ENCODE measurements at regions not wholly inside any gene's neighbourhood (a gene's known extent, or its start where the extent isn't known, plus 50 kb on each side); places are given as distances from the start of the nearest gene placed in this dataset.
"Not testable (repeated sequence)": the region's sequence is repeated elsewhere in the genome, so short reads cannot be mapped to it uniquely, and the experiment has no call there.

- no peak for DNase-seq (ENCODE audit: low read depth)
Observed at GRCh38 chr1:178643349-178643748, 81.7 kb upstream of the RALGPS2 start.

- no peak for DNase-seq (ENCODE audit: low read depth)
Observed at GRCh38 chr1:178643831-178644230, 81.2 kb upstream of the RALGPS2 start.

- DNase-seq (ENCODE audit: low read depth) = no peak
Observed at GRCh38 chr1:178644308-178645120, 80.5 kb upstream of the RALGPS2 start.

- no peak for DNase-seq (ENCODE audit: low read depth)
Observed at GRCh38 chr1:178645157-178645807, 79.8 kb upstream of the RALGPS2 start.

- DNase-seq (ENCODE audit: low read depth) = no peak
Observed at GRCh38 chr1:178645808-178646200, 79.2 kb upstream of the RALGPS2 start.

GRCh38 chr1:178646821-178647220 is 78.2 kb upstream of the RALGPS2 start:
- DNase-seq (ENCODE audit: low read depth) = no peak

- no peak for DNase-seq (ENCODE audit: low read depth)
Observed at GRCh38 chr1:178648151-178648550, 76.9 kb upstream of the RALGPS2 start.

- no peak for DNase-seq (ENCODE audit: low read depth)
Observed at GRCh38 chr1:178649582-178650350, 75.3 kb upstream of the RALGPS2 start.

GRCh38 chr1:178650934-178651511 is 74.0 kb upstream of the RALGPS2 start:
- DNase-seq (ENCODE audit: low read depth) = no peak

- no peak for DNase-seq (ENCODE audit: low read depth)
Observed at GRCh38 chr1:178651742-178652141, 73.3 kb upstream of the RALGPS2 start.

- peak; percentile 52 for DNase-seq (ENCODE audit: low read depth)
Observed at GRCh38 chr1:178652506-178653490, 72.2 kb upstream of the RALGPS2 start.

GRCh38 chr1:178659789-178660208 is 65.2 kb upstream of the RALGPS2 start:
- DNase-seq (ENCODE audit: low read depth) = no peak

GRCh38 chr1:178660461-178660860 is 64.6 kb upstream of the RALGPS2 start:
- no peak for DNase-seq (ENCODE audit: low read depth)

GRCh38 chr1:178664278-178664677 is 60.8 kb upstream of the RALGPS2 start:
- DNase-seq (ENCODE audit: low read depth) = no peak

- DNase-seq (ENCODE audit: low read depth) = no peak
Observed at GRCh38 chr1:178665579-178665978, 59.5 kb upstream of the RALGPS2 start.

GRCh38 chr1:178666891-178667290 is 58.2 kb upstream of the RALGPS2 start:
- not testable (repeated sequence) for DNase-seq (ENCODE audit: low read depth)

- no peak for DNase-seq (ENCODE audit: low read depth)
Observed at GRCh38 chr1:178672434-178672833, 52.6 kb upstream of the RALGPS2 start.

- DNase-seq (ENCODE audit: low read depth) = not testable (repeated sequence)
Observed at GRCh38 chr1:178674559-178674958, 50.5 kb upstream of the RALGPS2 start.

Measured in Daoy (cell line).